ENCODE measurements at regions not wholly inside any gene's neighbourhood (a gene's known extent, or its start where the extent isn't known, plus 50 kb on each side); places are given as distances from the start of the nearest gene placed in this dataset.

GRCh38 chr5:71939452-71940230, 167.6 kb upstream of the MAP1B start:
- H3K27me3 ChIP-seq: no peaks in the 10 kb centered on the region
- peaks cover 0 to 12% (median 9%) of the 10 kb centered on the region in 4 donors for H3K4me1 ChIP-seq
- H3K27ac ChIP-seq (replicated peaks in 1 of 4): no peak overlapping the region
- peak; percentile 70 for DNase-seq (ENCODE audit: extremely low spot score)
- no peaks in the 10 kb centered on the region for H3K36me3 ChIP-seq
- no peak overlapping the region for H3K4me3 ChIP-seq
- no peaks in the 10 kb centered on the region for H3K9me3 ChIP-seq
- intact Hi-C loops (cut with DNase I): loop anchor here (10.0 kb wide), 1 partner anchor 155 kb away; no protein-coding TSS in a partner anchor
- TF ChIP-seq EP300 (IDR thresholded peaks at IDR 0.05) (no peak), POLR2A (IDR thresholded peaks at IDR 0.05; ENCODE audit: low read depth) (no peak), CTCF (IDR thresholded peaks at IDR 0.05) (no peak), POLR2AphosphoS5 (IDR thresholded peaks at IDR 0.05) (no peak)
- WGBS: 59% methylated on average over 8 of the region's 8 CpGs

- H3K36me3 ChIP-seq: no peaks in the 10 kb centered on the region
- peaks cover 0 to 3% (median 2%) of the 10 kb centered on the region in 4 donors for H3K9me3 ChIP-seq
- H3K4me1 ChIP-seq: peaks cover 0 to 12% (median 9%) of the 10 kb centered on the region in 4 donors
- H3K27ac ChIP-seq (replicated peaks in 1 of 4): no peak overlapping the region
- no peak overlapping the region for H3K4me3 ChIP-seq
- no peaks in the 10 kb centered on the region for H3K27me3 ChIP-seq
- DNase-seq (ENCODE audit: extremely low spot score): peak; percentile 78
- intact Hi-C loops (cut with DNase I): no loop called here
- TF ChIP-seq POLR2A (IDR thresholded peaks at IDR 0.05; ENCODE audit: low read depth): no peak
- WGBS: 77% methylated on average over 8 of the region's 8 CpGs
Measured at GRCh38 chr5:71943874-71944273, 163.4 kb upstream of the MAP1B start.

- H3K27me3 ChIP-seq: no peaks in the 10 kb centered on the region
- intact Hi-C loops (cut with DNase I): no loop called here
- no peak overlapping the region for H3K27ac ChIP-seq (replicated peaks in 1 of 4)
- H3K9me3 ChIP-seq: peaks cover 0 to 9% (median 6%) of the 10 kb centered on the region in 4 donors
- no peak for DNase-seq (ENCODE audit: extremely low spot score)
- no peaks in the 10 kb centered on the region for H3K36me3 ChIP-seq
- WGBS: 92% methylated on average over 6 of the region's 6 CpGs
- no peak for TF ChIP-seq EP300 (IDR thresholded peaks at IDR 0.05)
- TF ChIP-seq POLR2AphosphoS5 (IDR thresholded peaks at IDR 0.05): no peak
- TF ChIP-seq CTCF (IDR thresholded peaks at IDR 0.05): no peak
- no peak for TF ChIP-seq POLR2A (IDR thresholded peaks at IDR 0.05; ENCODE audit: low read depth)
- H3K4me3 ChIP-seq: no peak overlapping the region
- H3K4me1 ChIP-seq: no peaks in the 10 kb centered on the region
Measured at GRCh38 chr5:71945436-71945835, 161.8 kb upstream of the MAP1B start.

GRCh38 chr5:71946343-71947030, 160.8 kb upstream of the MAP1B start:
- no peaks in the 10 kb centered on the region for H3K4me1 ChIP-seq
- H3K27me3 ChIP-seq: no peaks in the 10 kb centered on the region
- intact Hi-C loops (cut with DNase I): no loop called here
- no peak for DNase-seq (ENCODE audit: extremely low spot score)
- no peak overlapping the region for H3K4me3 ChIP-seq
- H3K9me3 ChIP-seq: peaks cover 0 to 9% (median 6%) of the 10 kb centered on the region in 4 donors
- 85% methylated on average over 6 of the region's 6 CpGs for WGBS
- TF ChIP-seq EP300 (IDR thresholded peaks at IDR 0.05): no peak
- no peak for TF ChIP-seq POLR2AphosphoS5 (IDR thresholded peaks at IDR 0.05)
- TF ChIP-seq CTCF (IDR thresholded peaks at IDR 0.05): no peak
- no peak for TF ChIP-seq POLR2A (IDR thresholded peaks at IDR 0.05; ENCODE audit: low read depth)
- H3K36me3 ChIP-seq: no peaks in the 10 kb centered on the region
- no peak overlapping the region for H3K27ac ChIP-seq (replicated peaks in 1 of 4)

- 80% methylated on average over 2 of the region's 2 CpGs for WGBS
- no peak overlapping the region for H3K27ac ChIP-seq (replicated peaks in 1 of 4)
Measured at GRCh38 chr5:71948206-71948605, 159.1 kb upstream of the MAP1B start.

More at GRCh38 chr5:71948206-71948605, 159.1 kb upstream of the MAP1B start:
- no peaks in the 10 kb centered on the region for H3K36me3 ChIP-seq
- no peak overlapping the region for H3K4me3 ChIP-seq
- intact Hi-C loops (cut with DNase I): no loop called here
- H3K27me3 ChIP-seq: no peaks in the 10 kb centered on the region
- no peak for DNase-seq (ENCODE audit: extremely low spot score)
- peaks cover 0 to 9% (median 6%) of the 10 kb centered on the region in 4 donors for H3K9me3 ChIP-seq
- TF ChIP-seq CTCF (IDR thresholded peaks at IDR 0.05): no peak
- TF ChIP-seq EP300 (IDR thresholded peaks at IDR 0.05): no peak
- TF ChIP-seq POLR2AphosphoS5 (IDR thresholded peaks at IDR 0.05): no peak
- no peaks in the 10 kb centered on the region for H3K4me1 ChIP-seq

Measured in esophagus muscularis mucosa (tissue), 4 donors.